Fibroblast of mammary gland (primary cell): ENCODE measurements at regions not wholly inside any gene's neighbourhood (a gene's known extent, or its start where the extent isn't known, plus 50 kb on each side); places are given as distances from the start of the nearest gene placed in this dataset.
A peak's percentile ranks its signal among the peaks of the same experiment; 100 is the strongest.

Experiments used
- DNase-seq: peaks from one replicate; pipeline ENCODE4 v3.0.0-alpha.2; 2010; ENCODE audit warnings: low read depth
- H3K4me3 ChIP-seq: 2 replicates; pipeline ENCODE4 v1.5.1; 2011; ENCODE audit warnings: low read depth, mild to moderate bottlenecking, low read length, moderate library complexity; ENCODE audit not compliant: control insufficient read depth
- TF ChIP-seq, protein P1 (sequence below): conservative IDR thresholded peaks from 2 replicates; pipeline ENCODE4 v1.5.1; 2011; ENCODE audit warnings: low read depth, low read length, inconsistent platforms; ENCODE audit not compliant: control insufficient read depth, insufficient read depth

DNA sequence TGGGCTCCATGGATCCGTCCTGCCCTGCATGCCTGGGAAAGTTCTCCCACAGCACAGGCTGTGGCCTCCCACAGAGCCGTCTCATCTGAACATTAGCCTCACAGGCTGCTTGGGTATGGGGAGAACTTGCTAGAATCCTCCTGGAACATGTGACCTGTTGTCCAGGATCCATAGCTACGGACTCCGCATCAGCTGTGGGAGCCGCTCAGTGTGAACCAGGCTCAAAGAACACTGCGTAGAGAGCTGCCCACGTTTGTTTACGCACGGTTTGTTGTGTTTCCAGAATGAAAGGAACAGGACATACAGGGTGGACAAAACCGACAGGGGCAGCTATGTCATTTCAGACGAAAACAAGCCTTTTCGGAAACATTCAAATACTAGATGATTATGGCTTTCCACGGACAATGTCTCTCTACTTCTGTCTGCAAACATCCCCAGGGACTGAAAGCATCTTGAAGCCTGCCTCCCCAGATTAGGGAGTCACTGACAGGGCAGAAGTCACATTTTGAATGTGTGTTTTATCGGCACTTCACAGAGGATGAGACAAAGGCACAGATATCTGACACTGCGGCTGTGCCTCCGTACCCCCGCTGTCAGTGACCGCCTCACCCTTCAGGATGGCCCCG lies 390.3 kb downstream of the GADD45G start:
- no peak overlapping the region for H3K4me3 ChIP-seq
- no peak for DNase-seq
- TF ChIP-seq, protein P1, sequence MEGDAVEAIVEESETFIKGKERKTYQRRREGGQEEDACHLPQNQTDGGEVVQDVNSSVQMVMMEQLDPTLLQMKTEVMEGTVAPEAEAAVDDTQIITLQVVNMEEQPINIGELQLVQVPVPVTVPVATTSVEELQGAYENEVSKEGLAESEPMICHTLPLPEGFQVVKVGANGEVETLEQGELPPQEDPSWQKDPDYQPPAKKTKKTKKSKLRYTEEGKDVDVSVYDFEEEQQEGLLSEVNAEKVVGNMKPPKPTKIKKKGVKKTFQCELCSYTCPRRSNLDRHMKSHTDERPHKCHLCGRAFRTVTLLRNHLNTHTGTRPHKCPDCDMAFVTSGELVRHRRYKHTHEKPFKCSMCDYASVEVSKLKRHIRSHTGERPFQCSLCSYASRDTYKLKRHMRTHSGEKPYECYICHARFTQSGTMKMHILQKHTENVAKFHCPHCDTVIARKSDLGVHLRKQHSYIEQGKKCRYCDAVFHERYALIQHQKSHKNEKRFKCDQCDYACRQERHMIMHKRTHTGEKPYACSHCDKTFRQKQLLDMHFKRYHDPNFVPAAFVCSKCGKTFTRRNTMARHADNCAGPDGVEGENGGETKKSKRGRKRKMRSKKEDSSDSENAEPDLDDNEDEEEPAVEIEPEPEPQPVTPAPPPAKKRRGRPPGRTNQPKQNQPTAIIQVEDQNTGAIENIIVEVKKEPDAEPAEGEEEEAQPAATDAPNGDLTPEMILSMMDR = no peak

DNA sequence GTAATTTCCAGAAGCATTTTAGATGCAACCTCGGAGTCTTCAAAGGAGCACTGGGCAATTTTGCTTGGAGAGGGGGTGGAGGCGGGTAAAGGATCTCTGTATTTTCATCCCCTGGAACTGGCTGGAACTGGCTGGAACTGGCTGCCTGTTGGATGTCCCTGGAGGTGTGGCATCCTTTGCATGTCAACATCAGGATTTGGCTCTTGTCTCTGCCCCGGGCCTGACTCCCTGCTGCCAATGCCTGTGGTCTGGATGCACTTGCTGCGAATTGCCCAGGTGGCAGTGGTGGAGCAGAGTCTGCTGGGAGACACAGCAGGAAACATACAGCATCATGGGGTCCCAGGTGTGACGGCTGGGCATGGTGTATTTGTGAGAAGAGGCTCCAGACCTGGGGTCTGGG lies 391.3 kb downstream of the GADD45G start:
- H3K4me3 ChIP-seq = no peak overlapping the region
- DNase-seq = no peak
- TF ChIP-seq, protein P1 = no peak

DNA sequence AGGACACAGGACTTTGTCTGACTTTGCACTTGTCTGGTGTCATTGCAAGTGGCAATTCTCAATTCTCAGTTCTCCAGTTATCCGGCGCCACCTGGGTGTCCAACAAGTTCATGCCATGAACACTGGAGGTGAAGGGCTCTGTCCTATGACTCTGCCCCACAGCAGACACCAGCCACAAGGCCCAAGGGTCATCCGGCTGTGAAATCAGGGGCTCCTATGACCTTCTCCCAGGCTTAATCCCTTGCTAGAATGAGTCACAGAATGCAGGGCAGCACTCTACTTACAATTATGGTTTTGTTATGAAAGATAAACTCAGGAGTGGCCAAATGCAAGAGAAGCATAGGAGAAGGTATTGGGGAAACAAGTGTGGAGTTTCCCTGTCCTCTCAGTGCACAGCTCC lies 392.0 kb downstream of the GADD45G start:
- H3K4me3 ChIP-seq = no peak overlapping the region
- TF ChIP-seq, protein P1 = peak; percentile 15
- DNase-seq = peak; percentile 20

DNA sequence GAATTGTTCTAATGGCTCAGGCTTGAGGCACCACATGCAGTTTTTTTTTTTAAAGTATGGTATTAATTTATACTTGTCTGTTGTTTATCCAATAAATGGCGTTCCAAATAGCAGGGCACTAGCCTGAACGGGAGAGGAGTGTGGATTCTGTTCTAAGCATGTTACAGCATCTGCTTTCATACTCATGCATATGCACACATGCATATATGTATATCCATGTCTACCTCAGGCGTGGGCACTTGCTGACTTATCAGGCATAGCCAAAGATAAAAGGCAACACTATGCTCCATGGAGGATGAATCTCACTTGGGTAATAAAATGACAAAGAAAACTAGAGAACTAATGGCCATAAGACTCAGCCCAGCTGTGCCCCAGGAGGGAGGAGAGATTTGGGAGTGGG lies 393.8 kb downstream of the GADD45G start:
- DNase-seq = no peak
- no peak overlapping the region for H3K4me3 ChIP-seq
- TF ChIP-seq, protein P1 = no peak

DNA sequence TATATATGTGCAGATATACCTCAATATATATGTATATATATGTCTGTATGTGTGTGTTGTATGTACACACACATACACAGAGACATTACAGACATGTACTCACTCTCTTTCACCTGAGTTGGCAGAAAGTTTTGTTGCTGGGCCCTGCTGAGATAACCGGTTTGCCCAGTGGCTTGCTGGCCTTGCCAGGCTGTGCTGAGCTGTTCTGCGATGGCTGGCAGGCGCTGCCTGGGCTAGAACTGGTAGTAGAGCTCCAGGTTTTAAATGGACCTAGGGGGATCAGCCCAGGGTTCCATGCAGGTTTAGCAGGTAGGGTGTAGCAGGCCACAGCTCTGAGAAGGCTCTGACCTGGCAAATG lies 394.3 kb downstream of the GADD45G start:
- DNase-seq = no peak
- no peak overlapping the region for H3K4me3 ChIP-seq
- TF ChIP-seq, protein P1 = no peak

DNA sequence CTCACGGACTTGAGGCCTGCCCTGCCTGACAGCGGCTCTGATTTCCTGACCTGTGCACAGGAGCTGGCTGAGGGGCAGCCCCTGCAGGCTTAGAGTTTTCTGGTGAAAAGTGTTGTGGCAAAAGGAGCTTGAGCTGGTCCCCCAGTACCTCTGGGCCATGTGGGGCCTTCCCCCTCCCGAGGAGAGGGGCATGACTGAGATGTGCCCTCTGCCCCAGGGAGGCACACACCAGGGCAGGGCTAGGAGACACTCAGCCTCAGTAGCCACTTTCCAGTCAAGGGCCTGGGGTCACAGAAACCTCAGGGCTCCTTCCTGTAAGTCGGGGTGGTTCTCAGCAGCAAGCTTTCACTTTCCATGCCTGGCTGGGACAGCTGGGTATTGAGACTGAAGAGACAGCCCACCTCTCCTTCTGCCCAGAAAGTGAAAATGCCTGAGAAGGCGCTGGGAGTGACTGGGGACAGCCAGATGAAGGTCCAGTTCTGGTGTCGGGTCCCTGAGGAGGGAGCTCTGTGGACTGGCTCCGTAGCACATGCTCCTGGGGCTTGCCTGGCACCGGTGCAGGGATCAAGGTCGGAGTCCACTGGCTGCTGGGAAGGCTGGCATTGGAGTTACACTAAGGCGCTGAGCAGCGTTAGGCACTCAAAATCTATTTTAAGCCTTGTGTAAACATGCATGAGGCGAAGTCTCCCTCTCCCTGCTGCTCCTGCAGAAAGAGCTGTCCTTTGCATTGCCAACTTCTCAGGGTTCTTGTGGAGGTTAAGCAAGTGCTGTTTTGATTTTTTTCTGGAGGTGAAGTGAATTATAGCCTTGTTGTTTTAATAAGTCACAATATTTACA lies 394.9 kb downstream of the GADD45G start:
- H3K4me3 ChIP-seq = no peak overlapping the region
- peak; percentile 29 for DNase-seq
- TF ChIP-seq, protein P1 = no peak
